Activated B cell treated with CpG ODN at 0.5 μM for 24 hours (primary cell): ENCODE measurements at regions not wholly inside any gene's neighbourhood (a gene's known extent, or its start where the extent isn't known, plus 50 kb on each side); places are given as distances from the start of the nearest gene placed in this dataset.

ENCODE experiments used
- ATAC-seq: fragments of 200-7000 bp; cut with Tn5 transposase; one replicate; pipeline ENCODE4 v1.10.0; 2021; ENCODE audit warnings: low read depth, mild to moderate bottlenecking, moderate library complexity
- CTCF ChIA-PET: fragments of 350-600 bp; sonication (Branson Sonifier 250); formaldehyde crosslinking; loops from one replicate; lab custom pipeline; 2021; ENCODE audit warnings: antibody characterized with exemption; lab: Charles Lee
- POLR2A ChIA-PET: fragments of 350-600 bp; sonication (Branson Sonifier 250); formaldehyde crosslinking; loops from one replicate; lab custom pipeline; 2021; ENCODE audit warnings: antibody characterized with exemption; lab: Charles Lee
- DNase-seq: peaks from one replicate; pipeline ENCODE4 v3.0.0; 2022
- H3K27ac Mint-ChIP-seq: one replicate; pipeline ENCODE4 v1.8.0; 2020; ENCODE audit warnings: mixed read lengths
- H3K27me3 Mint-ChIP-seq: one replicate; pipeline ENCODE4 v1.8.0; 2021; ENCODE audit warnings: mixed read lengths
- H3K36me3 Mint-ChIP-seq: one replicate; pipeline ENCODE4 v1.8.0; 2021; ENCODE audit warnings: low read depth, mixed read lengths
- H3K4me1 Mint-ChIP-seq: one replicate; pipeline ENCODE4 v1.8.0; 2021; ENCODE audit warnings: mixed read lengths
- H3K4me3 Mint-ChIP-seq: one replicate; pipeline ENCODE4 v1.8.0; 2020; ENCODE audit warnings: mild to moderate bottlenecking, mixed read lengths
- H3K9me3 Mint-ChIP-seq: one replicate; pipeline ENCODE4 v1.8.0; 2020; ENCODE audit warnings: mixed read lengths
- intact Hi-C: fragments of 100-400 bp; cut with micrococcal nuclease; formaldehyde crosslinking; loops from one replicate; pipeline ENCODE4 v1.15.1; 2024
- TF ChIP-seq, protein P1 (sequence below): fragments of 200-600 bp; IDR thresholded peaks from one replicate; pipeline ENCODE4 v1.8.0; 2022; ENCODE audit warnings: antibody characterized with exemption, mild to moderate bottlenecking

DNA sequence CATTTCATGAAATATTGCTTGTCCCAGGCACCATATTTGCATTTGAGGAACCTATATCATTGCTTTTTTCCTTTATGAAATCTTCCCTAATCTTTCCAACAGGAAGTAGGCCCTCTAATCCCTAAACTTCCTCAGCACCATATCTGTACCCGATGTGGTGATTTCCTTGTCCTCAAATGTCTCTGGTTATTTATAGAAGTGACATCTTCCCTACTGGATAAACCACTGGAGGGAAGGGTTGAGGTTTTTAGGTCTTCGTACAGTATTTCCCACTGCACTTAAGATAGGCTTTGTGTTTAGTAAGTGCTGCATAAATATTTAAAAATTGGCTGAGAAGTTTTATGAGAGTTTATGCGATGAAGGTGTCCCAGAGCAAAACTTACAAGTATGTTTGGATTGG is 54.9 kb upstream of the TMEM170B start:
- Mint-ChIP-seq H3K36me3 (no peaks in the 10 kb centered on the region), H3K27me3 (no peaks in the 10 kb centered on the region), H3K9me3 (no peaks in the 10 kb centered on the region), H3K4me1 (no peaks in the 10 kb centered on the region), H3K4me3 (no peak overlapping the region), H3K27ac (no peak overlapping the region)
- intact Hi-C loops: no loop called here
- TF ChIP-seq, protein P1, sequence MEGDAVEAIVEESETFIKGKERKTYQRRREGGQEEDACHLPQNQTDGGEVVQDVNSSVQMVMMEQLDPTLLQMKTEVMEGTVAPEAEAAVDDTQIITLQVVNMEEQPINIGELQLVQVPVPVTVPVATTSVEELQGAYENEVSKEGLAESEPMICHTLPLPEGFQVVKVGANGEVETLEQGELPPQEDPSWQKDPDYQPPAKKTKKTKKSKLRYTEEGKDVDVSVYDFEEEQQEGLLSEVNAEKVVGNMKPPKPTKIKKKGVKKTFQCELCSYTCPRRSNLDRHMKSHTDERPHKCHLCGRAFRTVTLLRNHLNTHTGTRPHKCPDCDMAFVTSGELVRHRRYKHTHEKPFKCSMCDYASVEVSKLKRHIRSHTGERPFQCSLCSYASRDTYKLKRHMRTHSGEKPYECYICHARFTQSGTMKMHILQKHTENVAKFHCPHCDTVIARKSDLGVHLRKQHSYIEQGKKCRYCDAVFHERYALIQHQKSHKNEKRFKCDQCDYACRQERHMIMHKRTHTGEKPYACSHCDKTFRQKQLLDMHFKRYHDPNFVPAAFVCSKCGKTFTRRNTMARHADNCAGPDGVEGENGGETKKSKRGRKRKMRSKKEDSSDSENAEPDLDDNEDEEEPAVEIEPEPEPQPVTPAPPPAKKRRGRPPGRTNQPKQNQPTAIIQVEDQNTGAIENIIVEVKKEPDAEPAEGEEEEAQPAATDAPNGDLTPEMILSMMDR: no peak
- ChIA-PET CTCF (no interaction called here), POLR2A (interaction anchor here (0.7 kb wide), 1 partner anchor 326 kb away, joined by 3 read pairs; no protein-coding TSS in a partner anchor)
- ATAC-seq (no peak), DNase-seq (no peak)

DNA sequence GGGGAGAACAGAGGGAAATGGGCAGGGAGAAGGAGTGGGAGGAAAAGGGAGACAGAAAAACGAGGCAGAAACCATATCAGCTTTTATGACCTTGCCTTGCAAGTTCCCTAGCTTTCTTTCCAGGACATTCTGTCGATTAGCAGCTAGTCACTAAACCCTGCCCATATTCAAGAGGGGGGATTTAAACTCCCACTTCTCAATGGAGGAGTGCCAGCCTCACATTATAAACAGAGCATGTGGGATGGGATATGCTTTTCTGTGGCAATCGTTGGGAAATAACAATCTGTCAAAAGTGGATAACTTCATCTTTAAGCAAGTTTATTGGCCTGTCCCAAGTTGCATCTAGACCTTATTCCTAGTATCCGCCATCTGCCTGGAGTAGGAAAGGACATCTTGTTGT is 57.0 kb upstream of the TMEM170B start:
- TF ChIP-seq, protein P1: no peak
- ATAC-seq: no peak
- H3K4me3 Mint-ChIP-seq: no peak overlapping the region
- intact Hi-C loops: no loop called here
- POLR2A ChIA-PET: no interaction called here
- no peak for DNase-seq
- H3K9me3 Mint-ChIP-seq: no peaks in the 10 kb centered on the region
- CTCF ChIA-PET: no interaction called here
- no peaks in the 10 kb centered on the region for H3K27me3 Mint-ChIP-seq
- H3K27ac Mint-ChIP-seq: no peak overlapping the region
- H3K4me1 Mint-ChIP-seq: no peaks in the 10 kb centered on the region
- H3K36me3 Mint-ChIP-seq: no peaks in the 10 kb centered on the region

DNA sequence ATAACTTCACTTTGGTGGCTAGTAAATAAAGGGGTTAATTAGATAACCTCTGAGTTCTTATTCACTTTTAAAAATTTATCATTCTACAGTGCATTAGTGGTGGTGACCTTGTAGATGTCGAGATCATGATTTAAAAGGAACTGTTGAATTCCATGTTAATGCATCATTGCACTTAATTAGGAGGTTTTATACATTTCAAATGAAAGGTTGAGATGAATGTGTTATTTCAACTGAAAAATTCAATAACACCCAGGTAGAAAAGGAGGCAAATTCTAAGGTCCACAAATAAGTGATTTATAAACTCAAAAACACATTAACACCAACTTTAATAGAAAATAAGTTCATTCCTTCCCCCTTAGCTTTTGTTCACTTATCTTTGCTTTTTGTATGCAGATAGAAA is 58.3 kb upstream of the TMEM170B start:
- TF ChIP-seq, protein P1: no peak
- H3K9me3 Mint-ChIP-seq: no peaks in the 10 kb centered on the region
- CTCF ChIA-PET: interaction anchor here (0.8 kb wide), 1 partner anchor 307 kb away, joined by 3 read pairs; no protein-coding TSS in a partner anchor
- no peak overlapping the region for H3K4me3 Mint-ChIP-seq
- no peak for ATAC-seq
- POLR2A ChIA-PET: no interaction called here
- intact Hi-C loops: no loop called here
- no peak for DNase-seq
- no peak overlapping the region for H3K27ac Mint-ChIP-seq
- H3K36me3 Mint-ChIP-seq: no peaks in the 10 kb centered on the region
- no peaks in the 10 kb centered on the region for H3K27me3 Mint-ChIP-seq
- no peaks in the 10 kb centered on the region for H3K4me1 Mint-ChIP-seq

DNA sequence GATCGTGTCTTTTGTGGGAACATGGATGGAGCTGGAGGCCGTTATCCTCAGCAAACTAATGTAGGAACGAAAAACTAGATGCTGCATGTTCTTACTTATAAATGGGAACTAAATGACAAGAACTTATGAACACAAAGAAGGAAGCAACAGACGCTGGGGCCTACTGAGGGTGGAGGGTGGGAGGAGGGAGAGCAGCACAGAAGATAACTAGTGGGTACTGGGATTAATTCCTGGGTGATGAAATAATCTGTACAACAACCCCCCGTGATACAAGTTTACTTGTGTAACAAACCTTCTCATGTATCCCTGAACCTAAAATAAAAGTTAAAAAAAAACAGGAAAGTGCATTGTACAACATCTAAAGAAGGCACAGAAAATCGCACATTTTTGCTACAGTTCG is 59.0 kb upstream of the TMEM170B start:
- no peaks in the 10 kb centered on the region for H3K27me3 Mint-ChIP-seq
- no peaks in the 10 kb centered on the region for H3K9me3 Mint-ChIP-seq
- H3K4me1 Mint-ChIP-seq: no peaks in the 10 kb centered on the region
- no peak overlapping the region for H3K4me3 Mint-ChIP-seq
- CTCF ChIA-PET: no interaction called here
- POLR2A ChIA-PET: no interaction called here
- no peaks in the 10 kb centered on the region for H3K36me3 Mint-ChIP-seq
- ATAC-seq (no peak), DNase-seq (no peak)
- intact Hi-C loops: no loop called here
- no peak overlapping the region for H3K27ac Mint-ChIP-seq
- TF ChIP-seq, protein P1: no peak

DNA sequence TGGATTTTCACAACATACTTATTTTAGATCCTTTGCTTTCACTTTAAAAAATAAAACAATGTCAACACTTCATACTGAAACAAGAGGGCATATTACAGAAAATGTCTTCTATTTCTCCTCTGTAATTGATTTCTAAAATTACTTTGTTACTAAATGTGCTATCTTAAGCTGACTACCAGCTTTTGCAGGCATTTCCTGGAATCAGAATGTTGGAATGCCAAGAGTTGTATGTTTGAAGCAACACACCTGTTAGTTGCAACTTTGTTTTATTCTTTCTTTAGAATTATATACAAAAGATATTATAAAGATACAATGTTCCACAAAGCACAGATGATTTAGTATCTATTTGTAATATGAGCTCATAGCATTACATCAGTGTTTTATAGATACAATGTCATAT is 62.5 kb upstream of the TMEM170B start:
- intact Hi-C loops: no loop called here
- no peak for ATAC-seq
- Mint-ChIP-seq H3K36me3 (no peaks in the 10 kb centered on the region), H3K9me3 (no peaks in the 10 kb centered on the region), H3K27ac (no peak overlapping the region), H3K4me3 (no peak overlapping the region), H3K4me1 (peaks cover under 1% of the 10 kb centered on the region), H3K27me3 (no peaks in the 10 kb centered on the region)
- DNase-seq: no peak
- TF ChIP-seq, protein P1: no peak
- ChIA-PET CTCF (interaction anchor here (0.7 kb wide), 1 partner anchor 165 kb away, joined by 3 read pairs; no protein-coding TSS in a partner anchor), POLR2A (no interaction called here)
